Astrocyte of the hippocampus (primary cell): ENCODE measurements at regions not wholly inside any gene's neighbourhood (a gene's known extent, or its start where the extent isn't known, plus 50 kb on each side); places are given as distances from the start of the nearest gene placed in this dataset.

Experiments used
- DNase-seq: peaks from one replicate; pipeline ENCODE4 v3.0.0; 2011; ENCODE audit warnings: low read depth, low spot score

DNA sequence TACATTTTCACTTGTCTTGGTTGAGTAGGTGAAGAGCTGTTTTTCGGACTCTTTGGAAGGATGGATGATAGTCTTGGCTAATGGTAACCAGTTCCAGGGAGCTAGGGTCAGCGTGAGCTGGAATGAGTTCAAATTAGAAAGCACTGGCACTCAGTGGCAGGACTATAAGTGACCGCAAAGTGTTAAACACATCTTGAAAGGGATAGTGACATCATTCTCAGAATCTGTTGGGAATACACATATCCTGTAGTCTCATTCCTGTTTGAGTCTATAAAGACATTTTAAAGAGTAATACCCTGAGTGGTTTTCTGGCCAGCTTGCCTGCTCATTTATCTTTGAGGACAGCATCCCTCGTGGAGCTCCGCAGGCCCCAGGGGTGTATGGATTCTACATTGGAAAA, 56.7 kb upstream of the TMEM248 start:
- DNase-seq, result no peak

DNA sequence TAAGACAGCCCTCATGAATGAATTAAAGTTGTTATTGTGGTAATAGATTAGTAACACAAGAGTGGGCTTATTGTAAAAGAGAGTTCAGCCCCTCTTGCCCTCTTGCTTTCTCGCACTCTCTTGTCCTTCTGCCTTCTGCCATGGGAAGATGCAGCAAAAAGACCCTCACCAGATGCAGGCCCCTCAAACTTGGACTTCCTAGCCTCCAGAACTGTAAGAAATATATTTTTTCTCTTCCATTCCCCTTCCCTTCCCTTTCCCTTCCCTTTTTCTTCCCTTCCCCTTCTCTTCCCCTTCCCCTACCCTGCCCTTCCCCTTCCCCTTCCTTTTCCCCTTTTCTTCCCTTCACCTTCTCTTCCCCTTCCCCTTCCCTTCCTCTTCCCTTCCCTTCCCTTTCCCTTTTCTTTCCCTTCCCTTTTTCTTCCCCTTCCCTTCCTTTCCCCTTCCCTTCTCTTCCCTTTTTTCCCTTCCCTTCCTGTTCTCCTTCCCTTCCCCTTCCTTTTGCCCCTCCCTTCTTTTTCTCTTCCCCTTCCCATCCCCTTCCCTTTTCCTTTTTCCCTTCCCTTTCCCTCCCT, 55.6 kb upstream of the TMEM248 start:
- no peak for DNase-seq

DNA sequence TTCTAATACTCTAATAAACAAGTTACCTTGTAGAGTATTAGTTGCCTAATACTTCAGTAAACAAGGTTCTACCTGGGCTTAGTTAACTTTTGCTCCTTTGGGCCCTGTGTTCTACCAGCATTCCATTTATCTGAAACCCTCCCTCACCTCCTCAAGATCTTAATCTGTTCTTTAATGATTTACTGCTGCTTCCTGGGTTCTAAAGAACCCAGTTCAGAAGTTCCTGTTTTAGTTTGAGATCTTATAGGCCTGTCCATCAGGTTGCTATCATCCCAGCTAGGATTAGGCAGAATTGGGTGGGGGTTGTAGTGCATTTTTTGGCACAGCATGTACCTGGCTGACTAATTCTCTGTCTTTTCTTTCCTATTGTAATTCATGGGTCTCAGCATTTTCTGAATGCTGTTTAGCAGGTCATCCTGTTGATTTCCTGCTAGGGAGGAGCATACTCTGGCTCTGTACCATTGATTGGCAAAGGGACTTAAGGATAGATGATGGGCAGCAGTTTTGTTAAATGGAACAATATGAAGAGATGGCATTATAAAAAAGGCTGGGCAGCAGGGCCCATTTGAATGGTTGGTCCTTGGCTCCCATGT, 53.7 kb upstream of the TMEM248 start:
- DNase-seq, result no peak

DNA sequence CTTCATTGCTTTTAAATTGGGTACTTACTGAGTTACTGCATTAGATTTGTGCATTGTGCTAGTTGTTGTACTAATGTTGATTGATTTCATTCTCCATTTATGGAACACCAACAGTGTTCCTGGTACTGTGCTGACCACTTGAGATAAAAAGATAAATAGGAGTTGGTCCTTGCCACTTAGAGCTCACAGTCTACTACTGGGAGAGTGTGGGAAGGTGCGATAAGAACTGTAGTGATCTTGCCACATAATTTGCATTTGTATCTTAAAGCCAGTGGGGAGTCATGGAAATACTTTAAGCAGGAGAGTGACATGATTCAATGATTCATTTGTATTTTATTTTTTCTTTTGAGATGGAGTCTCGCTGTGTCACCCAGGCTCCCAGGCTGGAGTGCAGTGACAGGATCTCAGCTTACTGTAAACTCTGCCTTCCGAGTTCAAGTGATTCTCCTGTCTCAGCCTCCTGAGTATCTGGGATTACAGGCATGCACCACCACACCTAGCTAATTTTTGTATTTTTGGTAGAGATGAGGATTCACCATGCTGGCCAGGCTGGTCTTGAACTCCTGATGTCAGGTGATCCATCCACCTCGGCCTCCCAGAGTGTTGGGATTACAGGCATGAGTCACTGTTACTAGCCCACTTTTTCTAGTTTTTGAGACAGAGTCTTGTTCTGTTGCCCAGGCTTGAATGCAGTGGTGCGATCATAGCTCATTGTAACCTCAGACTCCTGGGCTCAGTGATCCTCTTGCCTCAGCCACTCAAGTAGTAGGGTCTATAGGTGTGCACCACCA, 51.2 kb upstream of the TMEM248 start:
- DNase-seq, result peak; percentile 74

DNA sequence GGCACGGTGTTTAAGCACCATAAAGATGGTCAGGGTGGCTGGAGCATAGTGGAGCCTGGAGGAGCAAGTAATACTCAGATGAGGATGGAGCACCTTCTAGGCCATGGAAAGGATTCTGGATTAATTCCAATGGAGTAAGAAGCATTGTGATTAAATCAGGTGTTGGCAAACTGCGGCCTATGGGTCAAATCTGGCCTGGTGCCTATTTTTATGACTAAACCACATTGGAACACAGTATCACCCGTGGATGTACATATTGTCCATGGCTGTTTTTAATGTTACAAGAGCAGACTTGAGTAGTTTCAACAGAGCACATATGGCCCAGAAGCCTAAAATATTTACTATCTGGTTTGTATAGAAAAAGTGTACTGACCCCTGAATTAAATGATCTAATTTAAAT, 49.9 kb upstream of the TMEM248 start:
- DNase-seq, result no peak
